Activated T-cell treated with anti-CD3 and anti-CD28 coated beads, Interleukin-2, amount 50 U/mL, for 1 hour (primary cell): ENCODE measurements at regions not wholly inside any gene's neighbourhood (a gene's known extent, or its start where the extent isn't known, plus 50 kb on each side); places are given as distances from the start of the nearest gene placed in this dataset.

Experiments used
- DNase-seq: peaks from one replicate; pipeline ENCODE4 v3.0.0-alpha.2; 2020

- no peak for DNase-seq
These were observed 691.8 kb downstream of the TSN start for GRCh38 chr2:122447237-122447636.

- no peak for DNase-seq
These were observed 695.6 kb downstream of the TSN start for GRCh38 chr2:122451040-122451439.

- no peak for DNase-seq
These were observed 696.2 kb downstream of the TSN start for GRCh38 chr2:122451697-122452096.

GRCh38 chr2:122469147-122469546, 713.7 kb downstream of the TSN start:
- no peak for DNase-seq

GRCh38 chr2:122471753-122472152, 716.3 kb downstream of the TSN start:
- DNase-seq: no peak

GRCh38 chr2:122478117-122478516, 722.7 kb downstream of the TSN start:
- DNase-seq: no peak

- no peak for DNase-seq
These were observed 723.3 kb downstream of the TSN start for GRCh38 chr2:122478771-122479170.

- DNase-seq: no peak
These were observed 725.2 kb downstream of the TSN start for GRCh38 chr2:122480501-122481243.

GRCh38 chr2:122481244-122481622, 725.8 kb downstream of the TSN start:
- no peak for DNase-seq

GRCh38 chr2:122481717-122482116, 726.3 kb downstream of the TSN start:
- no peak for DNase-seq

GRCh38 chr2:122486086-122486485, 730.6 kb downstream of the TSN start:
- DNase-seq: no peak

GRCh38 chr2:122486705-122487415, 731.4 kb downstream of the TSN start:
- DNase-seq: no peak

- no peak for DNase-seq
These were observed 735.6 kb downstream of the TSN start for GRCh38 chr2:122491011-122491410.

GRCh38 chr2:122500316-122501105, 745.1 kb downstream of the TSN start:
- no peak for DNase-seq

- no peak for DNase-seq
These were observed 751.2 kb downstream of the TSN start for GRCh38 chr2:122506620-122507019.

GRCh38 chr2:122507261-122507660, 751.8 kb downstream of the TSN start:
- no peak for DNase-seq

GRCh38 chr2:122512091-122512490, 756.6 kb downstream of the TSN start:
- no peak for DNase-seq

GRCh38 chr2:122514451-122514996, 759.1 kb downstream of the TSN start:
- no peak for DNase-seq

- no peak for DNase-seq
These were observed 760.4 kb downstream of the TSN start for GRCh38 chr2:122515731-122516290.

GRCh38 chr2:122516775-122517174, 761.3 kb downstream of the TSN start:
- no peak for DNase-seq

- no peak for DNase-seq
These were observed 763.9 kb downstream of the TSN start for GRCh38 chr2:122519366-122519765.

GRCh38 chr2:122519821-122520611, 764.6 kb downstream of the TSN start:
- DNase-seq: no peak
